Activated gamma-delta T cell treated with Interleukin-2 at 50 U/mL for 16 hours (primary cell): ENCODE measurements at regions not wholly inside any gene's neighbourhood (a gene's known extent, or its start where the extent isn't known, plus 50 kb on each side); places are given as distances from the start of the nearest gene placed in this dataset.
"Not testable (repeated sequence)": the region's sequence is repeated elsewhere in the genome, so short reads cannot be mapped to it uniquely, and the experiment has no call there.

Experiments used
- DNase-seq: peaks from one replicate; pipeline ENCODE4 v3.0.0-alpha.2; 2020

- DNase-seq = no peak
Observed at GRCh38 chr22:35138521-35138920, 72.6 kb downstream of the ISX start.

DNA sequence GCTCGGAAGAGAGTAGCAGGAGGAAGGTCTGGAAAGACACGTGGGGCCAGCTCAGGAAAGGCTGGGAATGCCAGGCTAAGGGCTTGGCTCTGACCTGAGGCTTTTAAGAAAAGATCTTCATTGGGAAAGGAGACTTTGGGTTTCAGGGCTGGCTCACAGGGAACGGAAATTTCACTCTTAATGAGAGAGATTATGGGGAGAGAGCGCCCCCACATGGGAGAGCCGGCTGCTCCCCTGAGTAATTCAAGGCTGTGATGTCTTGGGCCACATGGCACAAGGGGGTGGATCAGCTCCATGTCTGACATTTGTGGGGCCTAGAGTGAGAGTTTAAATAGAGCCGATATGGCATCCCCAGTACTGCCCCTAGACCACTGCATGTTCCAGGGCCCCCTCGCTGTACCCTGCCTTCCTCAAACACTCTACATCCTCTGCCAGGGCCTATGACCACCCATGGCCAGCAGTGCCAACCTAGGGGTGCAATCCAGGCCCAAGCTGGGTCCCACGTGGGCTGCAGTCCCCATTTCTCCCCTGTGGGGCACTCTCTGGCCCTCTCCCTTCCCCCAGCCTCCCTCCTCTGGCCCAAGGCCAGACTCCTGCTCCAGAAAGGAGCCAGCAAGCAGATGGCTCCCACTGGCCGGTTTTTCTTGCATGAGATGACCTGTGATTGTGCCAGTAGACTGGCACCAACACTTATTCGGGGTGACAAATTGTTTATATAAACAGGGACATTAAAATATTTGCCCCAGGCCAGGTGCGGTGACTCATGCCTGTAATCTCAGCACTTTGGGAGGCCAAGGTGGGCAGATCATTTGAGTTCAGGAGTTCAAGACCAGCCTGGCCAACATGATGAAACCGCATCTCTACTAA, 75.2 kb downstream of the ISX start:
- DNase-seq = no peak

DNA sequence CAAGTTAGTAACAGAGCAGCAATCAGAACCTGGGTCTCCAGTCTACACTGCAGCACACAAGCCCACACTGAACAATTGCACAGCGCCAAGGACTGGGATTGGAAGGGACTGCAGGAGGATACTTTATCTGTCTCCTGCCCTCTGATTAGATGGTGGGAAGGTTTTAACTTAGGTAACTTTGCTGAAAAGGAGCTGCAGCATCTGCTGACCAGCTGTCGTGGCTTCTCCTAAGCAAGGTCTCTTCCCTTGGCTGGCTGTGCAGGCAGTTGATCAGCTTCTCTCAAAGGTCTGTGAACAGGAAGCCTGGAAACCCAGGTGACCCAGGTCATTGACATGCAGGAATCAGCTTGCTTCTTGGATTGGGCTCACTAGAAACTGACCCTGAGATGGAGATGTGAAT, 82.4 kb downstream of the ISX start:
- no peak for DNase-seq

DNA sequence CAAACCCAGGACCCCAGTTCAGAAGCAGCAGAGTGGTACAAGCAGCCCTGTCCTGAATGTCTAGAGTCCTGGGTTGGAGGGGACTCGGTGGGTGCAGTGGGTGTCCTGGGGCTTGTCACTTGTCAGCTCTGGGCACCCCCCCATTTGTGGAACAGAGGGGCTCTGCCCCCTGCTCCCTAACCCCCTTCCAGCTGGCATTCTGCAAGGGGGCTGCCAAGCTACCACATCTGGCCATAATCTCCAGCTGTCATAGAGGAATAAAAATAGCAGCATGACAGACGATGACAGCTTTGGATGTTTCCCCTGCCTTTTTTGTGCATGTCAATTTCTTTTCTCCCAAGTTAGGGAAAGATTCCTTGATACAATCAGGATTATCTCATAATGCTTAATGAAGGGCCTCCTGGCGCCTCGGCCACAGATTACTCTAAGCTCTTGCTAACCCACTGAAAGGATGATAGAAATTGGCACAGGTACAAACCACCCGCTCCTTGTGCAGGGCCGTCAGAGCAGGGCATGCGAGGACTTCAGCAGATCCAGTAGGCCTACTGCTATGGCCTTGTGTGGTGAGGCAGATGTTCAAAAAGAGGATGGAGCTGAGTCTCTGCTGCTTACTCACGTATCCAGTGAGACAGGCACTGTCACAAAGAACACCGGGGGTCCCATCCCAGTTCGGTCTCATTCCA, 83.0 kb downstream of the ISX start:
- no peak for DNase-seq

- peak; percentile 46 for DNase-seq
Observed at GRCh38 chr22:35150183-35151107, 84.5 kb downstream of the ISX start.

DNA sequence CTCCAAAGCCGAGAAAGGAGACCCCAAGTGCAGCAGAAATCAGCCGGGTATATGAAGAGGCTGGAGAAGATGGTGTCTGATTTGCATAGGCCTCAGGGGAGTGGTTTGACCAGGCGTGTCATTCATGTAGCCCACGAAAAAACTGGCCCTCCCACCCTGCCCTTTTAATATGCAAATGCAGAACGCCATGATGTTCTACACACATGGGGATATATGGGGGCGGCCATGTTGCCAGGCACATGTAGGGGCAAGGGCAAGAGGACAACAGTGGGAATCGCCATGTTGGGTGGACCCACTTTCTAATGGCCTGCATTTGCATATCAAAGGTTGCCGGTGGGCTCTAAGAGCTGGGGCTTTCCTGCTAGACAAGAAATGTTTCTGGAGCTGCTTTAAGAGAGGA, 86.4 kb downstream of the ISX start:
- no peak for DNase-seq

DNA sequence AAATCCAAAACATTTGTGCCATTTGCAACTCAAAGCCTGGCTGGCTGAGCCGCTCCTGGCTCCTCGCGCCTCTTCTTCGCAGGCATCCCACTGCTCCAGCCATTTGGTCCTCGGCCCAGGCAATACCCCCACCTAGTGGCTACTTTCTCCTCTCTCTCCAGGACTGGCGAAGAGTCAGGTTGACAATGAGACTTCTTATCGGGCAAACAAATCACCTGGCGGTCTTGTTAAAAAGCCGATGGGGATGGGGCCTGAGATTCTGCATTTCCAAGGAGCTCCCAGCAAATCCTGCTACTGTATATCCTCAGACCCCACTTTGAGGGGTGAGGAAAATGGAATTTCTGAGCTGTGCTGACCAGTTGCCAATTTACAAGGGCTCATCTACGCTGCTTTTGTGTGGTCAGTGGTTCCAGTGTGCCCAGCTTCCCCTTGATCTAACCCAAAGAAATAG, 89.0 kb downstream of the ISX start:
- no peak for DNase-seq

DNA sequence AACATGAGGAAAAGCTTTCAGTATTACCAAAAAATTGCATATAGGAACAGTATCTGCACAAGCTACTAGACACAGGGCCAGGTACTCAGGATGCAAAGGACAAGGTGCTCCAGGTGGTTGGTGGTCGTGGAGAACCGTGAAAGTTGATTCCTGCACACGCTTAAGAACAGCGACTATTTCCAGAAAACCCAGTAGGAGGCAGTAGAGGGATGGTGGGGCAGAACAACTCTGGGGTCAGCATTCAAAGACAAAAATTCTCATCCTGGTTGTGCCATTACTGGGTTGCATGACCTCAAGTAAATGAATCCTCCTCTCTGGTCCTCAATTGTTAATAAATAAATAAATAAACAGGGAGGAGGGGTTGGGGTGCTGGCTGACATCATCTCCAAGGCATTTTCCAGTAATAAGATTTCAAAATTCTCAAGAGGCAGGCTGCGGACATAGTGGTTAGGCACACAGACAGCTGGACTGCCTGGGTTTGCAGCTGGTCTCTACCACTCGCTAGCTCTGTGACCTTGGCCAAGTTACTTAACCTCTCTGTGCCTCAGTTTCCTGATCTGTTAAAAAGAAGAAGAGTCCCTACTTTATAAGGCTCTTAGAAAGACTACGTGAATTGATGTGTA, 89.6 kb downstream of the ISX start:
- no peak for DNase-seq

DNA sequence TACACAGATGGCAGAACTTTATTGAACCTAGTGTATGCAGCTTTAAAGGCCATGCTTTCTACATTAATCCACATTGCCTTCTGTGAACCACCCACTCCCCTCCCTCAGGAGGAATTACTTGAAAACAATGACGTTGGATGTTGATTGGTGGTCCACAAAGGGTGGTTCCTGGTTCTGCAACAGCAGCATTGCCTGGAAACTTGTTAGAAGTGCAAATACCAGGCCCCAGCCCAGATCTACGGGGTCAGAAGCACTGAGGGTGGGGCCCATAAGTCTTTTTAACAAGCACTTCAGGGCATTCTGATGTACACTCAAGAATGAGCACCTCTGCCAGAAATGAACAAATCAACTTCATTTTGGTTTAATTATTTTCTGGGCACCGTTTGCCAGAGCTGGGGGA, 91.0 kb downstream of the ISX start:
- DNase-seq = no peak

- no peak for DNase-seq
Observed at GRCh38 chr22:35158336-35158735, 92.4 kb downstream of the ISX start.

GRCh38 chr22:35159343-35159742, 93.4 kb downstream of the ISX start:
- DNase-seq = no peak

GRCh38 chr22:35160268-35160667, 94.3 kb downstream of the ISX start:
- no peak for DNase-seq

DNA sequence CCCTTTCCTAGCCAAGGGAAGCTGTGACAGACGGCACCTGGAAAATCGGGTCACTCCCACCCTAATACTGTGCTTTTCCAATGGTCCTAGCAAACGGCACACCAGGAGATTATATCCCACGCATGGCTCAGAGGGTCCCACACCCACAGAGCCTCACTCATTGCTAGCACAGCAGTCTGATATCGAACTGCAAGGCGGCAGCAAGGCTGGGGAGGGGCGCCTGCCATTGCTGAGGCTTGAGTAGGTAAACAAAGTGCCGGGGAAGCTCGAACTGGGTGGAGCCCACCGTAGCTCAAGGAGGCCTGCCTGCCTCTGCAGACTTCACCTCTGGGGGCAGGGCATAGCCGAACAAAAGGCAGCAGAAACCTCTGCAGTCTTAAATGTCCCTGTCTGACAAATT, 91.4 kb upstream of the HMGXB4 start:
- not testable (repeated sequence) for DNase-seq

GRCh38 chr22:35170716-35171697, 86.3 kb upstream of the HMGXB4 start:
- no peak for DNase-seq

GRCh38 chr22:35172442-35172841, 84.9 kb upstream of the HMGXB4 start:
- no peak for DNase-seq

- DNase-seq = no peak
Observed at GRCh38 chr22:35173655-35174054, 83.6 kb upstream of the HMGXB4 start.

DNA sequence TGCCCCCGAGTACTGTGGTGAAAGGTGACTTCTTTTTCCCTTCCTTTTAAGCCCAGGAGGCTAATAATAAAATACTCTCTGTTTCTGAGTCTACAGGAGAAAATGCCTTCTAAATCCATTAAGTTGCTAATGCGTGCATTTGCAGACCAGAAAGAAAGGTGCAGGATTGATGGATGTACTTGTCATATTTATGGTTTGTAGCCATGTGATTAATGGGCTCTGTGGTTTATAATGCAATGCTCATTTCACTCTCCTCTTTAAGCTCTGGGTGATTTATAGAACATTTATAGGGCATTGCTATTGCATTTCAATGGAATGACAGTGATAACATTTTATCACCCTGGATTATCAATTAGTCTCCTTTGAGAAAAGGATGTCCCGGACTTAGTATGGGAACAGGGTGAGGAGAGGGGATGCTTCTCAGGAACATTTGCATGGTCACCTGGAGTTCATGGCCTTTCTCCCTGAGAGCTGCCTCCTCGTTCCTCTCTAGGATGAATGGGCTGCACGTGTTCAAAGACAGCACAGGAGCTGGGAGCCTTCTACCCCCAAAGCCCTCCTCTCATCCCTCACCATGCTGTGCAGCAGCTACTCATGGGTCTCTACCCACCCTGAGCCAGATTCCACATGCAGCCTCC, 82.8 kb upstream of the HMGXB4 start:
- no peak for DNase-seq

GRCh38 chr22:35175392-35175791, 81.9 kb upstream of the HMGXB4 start:
- no peak for DNase-seq

DNA sequence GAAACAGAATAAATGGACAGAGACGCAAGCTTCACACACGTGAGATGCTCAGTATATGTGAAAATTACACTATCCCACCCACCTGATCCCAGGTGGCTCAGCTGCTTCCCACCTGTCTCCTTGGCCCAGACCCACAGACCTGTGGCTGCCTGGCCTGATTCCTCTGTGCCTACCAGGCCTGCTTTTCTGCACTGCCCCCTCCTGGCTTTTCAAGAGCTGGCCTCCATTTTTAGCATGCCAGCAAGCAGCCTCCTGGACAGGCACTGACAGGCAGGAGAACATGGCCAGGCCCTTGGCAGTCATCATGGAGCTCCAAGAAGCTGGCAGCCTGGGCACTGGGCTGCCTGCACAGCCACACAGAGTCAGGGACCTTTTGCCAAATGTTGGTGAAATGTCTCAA, 79.5 kb upstream of the HMGXB4 start:
- no peak for DNase-seq

- DNase-seq = no peak
Observed at GRCh38 chr22:35178446-35178845, 78.8 kb upstream of the HMGXB4 start.

- DNase-seq = no peak
Observed at GRCh38 chr22:35183917-35184316, 73.4 kb upstream of the HMGXB4 start.
